ENCODE measurements at regions not wholly inside any gene's neighbourhood (a gene's known extent, or its start where the extent isn't known, plus 50 kb on each side); places are given as distances from the start of the nearest gene placed in this dataset.

GRCh38 chr11:79708319-79708932 lies 267.6 kb upstream of the TENM4 start:
- TF ChIP-seq TAF1 (IDR thresholded peaks at IDR 0.05; ENCODE audit: low read depth, low read length) (no peak), BRCA1 (IDR thresholded peaks at IDR 0.05; ENCODE audit: low read depth, low read length) (no peak), RBBP5 (IDR thresholded peaks at IDR 0.05; ENCODE audit: borderline replicate concordance, low read depth, low read length) (no peak)
- TF ChIP-seq, protein P1, sequence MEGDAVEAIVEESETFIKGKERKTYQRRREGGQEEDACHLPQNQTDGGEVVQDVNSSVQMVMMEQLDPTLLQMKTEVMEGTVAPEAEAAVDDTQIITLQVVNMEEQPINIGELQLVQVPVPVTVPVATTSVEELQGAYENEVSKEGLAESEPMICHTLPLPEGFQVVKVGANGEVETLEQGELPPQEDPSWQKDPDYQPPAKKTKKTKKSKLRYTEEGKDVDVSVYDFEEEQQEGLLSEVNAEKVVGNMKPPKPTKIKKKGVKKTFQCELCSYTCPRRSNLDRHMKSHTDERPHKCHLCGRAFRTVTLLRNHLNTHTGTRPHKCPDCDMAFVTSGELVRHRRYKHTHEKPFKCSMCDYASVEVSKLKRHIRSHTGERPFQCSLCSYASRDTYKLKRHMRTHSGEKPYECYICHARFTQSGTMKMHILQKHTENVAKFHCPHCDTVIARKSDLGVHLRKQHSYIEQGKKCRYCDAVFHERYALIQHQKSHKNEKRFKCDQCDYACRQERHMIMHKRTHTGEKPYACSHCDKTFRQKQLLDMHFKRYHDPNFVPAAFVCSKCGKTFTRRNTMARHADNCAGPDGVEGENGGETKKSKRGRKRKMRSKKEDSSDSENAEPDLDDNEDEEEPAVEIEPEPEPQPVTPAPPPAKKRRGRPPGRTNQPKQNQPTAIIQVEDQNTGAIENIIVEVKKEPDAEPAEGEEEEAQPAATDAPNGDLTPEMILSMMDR (IDR thresholded peaks at IDR 0.05; ENCODE audit: control extremely low read depth in 1 of 3, insufficient read depth in 1 of 3, low read depth in 1 of 3, low read length in 3 of 3): peak in 2 of 3 experiments; percentile 66 to 71; a peak in 3 of 4 replicates

Measured in H1 (cell line).